Mesenchymal stem cell (in vitro differentiated cells and primary cell): ENCODE measurements at regions not wholly inside any gene's neighbourhood (a gene's known extent, or its start where the extent isn't known, plus 50 kb on each side); places are given as distances from the start of the nearest gene placed in this dataset.
A peak's percentile ranks its signal among the peaks of the same experiment; 100 is the strongest.
"Not testable (repeated sequence)": the region's sequence is repeated elsewhere in the genome, so short reads cannot be mapped to it uniquely, and the experiment has no call there.

Experiments
- DNase-seq: peaks from one replicate; pipeline ENCODE4 v3.0.0-alpha.2; 2013
- H2AFZ ChIP-seq: one replicate; pipeline ENCODE4 v1.6.1; 2013; ENCODE audit warnings: low read depth, mild to moderate bottlenecking, control low read depth, inconsistent platforms, low read length, moderate library complexity
- H2AK5ac ChIP-seq: 2 replicates; pipeline ENCODE4 v1.6.1; 2013; ENCODE audit warnings: low read length, moderate library complexity, mild to moderate bottlenecking, inconsistent platforms; ENCODE audit not compliant: severe bottlenecking
- H2BK120ac ChIP-seq: one replicate; pipeline ENCODE4 v1.6.1; 2013; ENCODE audit warnings: low read depth, mild to moderate bottlenecking, inconsistent platforms, low read length, moderate library complexity
- H2BK12ac ChIP-seq, 2 experiments: one replicate each; pipeline ENCODE4 v1.6.1; 2013; ENCODE audit warnings: inconsistent platforms in 2 of 2, low read length in 2 of 2, mild to moderate bottlenecking in 2 of 2, moderate library complexity in 2 of 2, control low read depth in 1 of 2
- H2BK15ac ChIP-seq: one replicate; pipeline ENCODE4 v1.6.1; 2013; ENCODE audit warnings: mild to moderate bottlenecking, low read depth, inconsistent platforms; ENCODE audit not compliant: poor library complexity, severe bottlenecking
- H2BK5ac ChIP-seq: 2 replicates; pipeline ENCODE4 v1.6.1; 2013; ENCODE audit warnings: low read depth, mild to moderate bottlenecking, low read length, control low read depth, inconsistent platforms; ENCODE audit not compliant: poor library complexity, severe bottlenecking
- H3K14ac ChIP-seq, 2 experiments: one replicate each; pipeline ENCODE4 v1.6.1; 2013; ENCODE audit warnings: inconsistent platforms in 2 of 2, low read length in 2 of 2, control low read depth in 1 of 2, mild to moderate bottlenecking in 1 of 2, moderate library complexity in 1 of 2
- H3K18ac ChIP-seq, 2 experiments: one replicate each; pipeline ENCODE4 v1.6.1; 2013; ENCODE audit warnings: inconsistent platforms in 2 of 2, low read length in 2 of 2, control low read depth in 1 of 2, low read depth in 1 of 2, mild to moderate bottlenecking in 1 of 2
- H3K23ac ChIP-seq, 2 experiments: one replicate each; pipeline ENCODE4 v1.6.1; 2013; ENCODE audit warnings: inconsistent platforms in 2 of 2, low read length in 2 of 2, mild to moderate bottlenecking in 2 of 2, moderate library complexity in 2 of 2, control low read depth in 1 of 2
- H3K27ac ChIP-seq: 2 replicates; pipeline ENCODE4 v1.5.1; 2013; ENCODE audit warnings: mild to moderate bottlenecking, moderate library complexity, low read length, control low read depth, inconsistent platforms; ENCODE audit not compliant: poor library complexity, severe bottlenecking
- H3K27me3 ChIP-seq, 2 experiments: 2 replicates each; pipeline versions ENCODE4 v1.6.1 to v1.7.0; 2013; ENCODE audit warnings: low read length in 2 of 2, mild to moderate bottlenecking in 2 of 2, moderate library complexity in 2 of 2, control low read depth in 1 of 2, inconsistent platforms in 1 of 2; ENCODE audit not compliant: control insufficient read depth in 1 of 2, insufficient read depth in 1 of 2
- H3K36me3 ChIP-seq, 2 experiments: 2 replicates each; pipeline versions ENCODE4 v1.6.1 to v1.7.0; 2013; ENCODE audit warnings: low read length in 2 of 2, control low read depth in 1 of 2, inconsistent platforms in 1 of 2, low read depth in 1 of 2, mild to moderate bottlenecking in 1 of 2; ENCODE audit not compliant: insufficient read depth in 2 of 2, control insufficient read depth in 1 of 2
- H3K4ac ChIP-seq, 2 experiments: one replicate each; pipeline ENCODE4 v1.6.1; 2013; ENCODE audit warnings: inconsistent platforms in 2 of 2, low read length in 2 of 2, mild to moderate bottlenecking in 2 of 2, moderate library complexity in 2 of 2, control low read depth in 1 of 2, low read depth in 1 of 2
- H3K4me1 ChIP-seq: 2 replicates; pipeline ENCODE4 v1.6.1; 2013; ENCODE audit warnings: low read depth, low read length, control low read depth; ENCODE audit not compliant: control insufficient read depth, insufficient read depth
- H3K4me2 ChIP-seq: 2 replicates; pipeline ENCODE4 v1.6.1; 2013; ENCODE audit warnings: low read length, mild to moderate bottlenecking, inconsistent platforms; ENCODE audit not compliant: poor library complexity, severe bottlenecking
- H3K4me3 ChIP-seq, 2 experiments: 2 replicates each; pipeline versions ENCODE4 v1.5.1 to v1.7.0; 2013; ENCODE audit warnings: low read length in 2 of 2, mild to moderate bottlenecking in 2 of 2, control low read depth in 1 of 2, low read depth in 1 of 2; ENCODE audit not compliant: insufficient read depth in 1 of 2
- H3K79me1 ChIP-seq: replicated peaks from 2 replicates; pipeline ENCODE4 v1.6.1; 2013; ENCODE audit warnings: mild to moderate bottlenecking, control low read depth, low read length, inconsistent platforms; ENCODE audit not compliant: poor library complexity, severe bottlenecking
- H3K9ac ChIP-seq: 2 replicates; pipeline ENCODE4 v1.7.0; 2013; ENCODE audit warnings: mild to moderate bottlenecking, low read length, moderate library complexity
- H3K9me3 ChIP-seq: 2 replicates; pipeline ENCODE4 v1.7.0; 2013; ENCODE audit warnings: mild to moderate bottlenecking, low read length; ENCODE audit not compliant: control insufficient read depth
- H4K8ac ChIP-seq: one replicate; pipeline ENCODE4 v1.6.1; 2013; ENCODE audit warnings: inconsistent platforms, mild to moderate bottlenecking, low read length, moderate library complexity
- H4K91ac ChIP-seq: one replicate; pipeline ENCODE4 v1.6.1; 2013; ENCODE audit warnings: mild to moderate bottlenecking, low read length, inconsistent platforms
- WGBS: methylation state at CpG from one replicate; pipeline ENCODE4 v1.1.7; 2013; ENCODE audit warnings: mixed read lengths; 5-methylcytosine and 5-hydroxymethylcytosine counted together

GRCh38 chr10:114716811-114717404, 58.8 kb upstream of the ABLIM1 start:
- H3K14ac ChIP-seq = no peak overlapping the region
- H3K27me3 ChIP-seq = no peaks in the 10 kb centered on the region
- no peak overlapping the region for H4K8ac ChIP-seq
- H2BK120ac ChIP-seq = no peak overlapping the region
- H3K4ac ChIP-seq = no peak overlapping the region
- peaks cover 5% of the 10 kb centered on the region for H3K4me1 ChIP-seq
- H3K18ac ChIP-seq = no peak overlapping the region
- H2BK5ac ChIP-seq = no peak overlapping the region
- no peak overlapping the region for H2BK12ac ChIP-seq
- WGBS = no CpG with 5 or more reads among the region's 2 CpGs
- no peak overlapping the region for H3K4me3 ChIP-seq
- no peak overlapping the region for H4K91ac ChIP-seq
- no peaks in the 10 kb centered on the region for H3K36me3 ChIP-seq
- H2BK15ac ChIP-seq = no peak overlapping the region
- DNase-seq = no peak
- no peak overlapping the region for H2AK5ac ChIP-seq
- H3K4me2 ChIP-seq = no peak overlapping the region
- H2AFZ ChIP-seq = no peak overlapping the region
- H3K27ac ChIP-seq = no peak overlapping the region
- H3K79me1 ChIP-seq = peaks cover 11% of the 10 kb centered on the region
- H3K9ac ChIP-seq = no peak overlapping the region
- H3K23ac ChIP-seq = no peak overlapping the region
- H3K9me3 ChIP-seq = no peaks in the 10 kb centered on the region

- not testable (repeated sequence) for H3K18ac ChIP-seq, H3K27ac ChIP-seq, H2AFZ ChIP-seq, H3K27me3 ChIP-seq, H4K8ac ChIP-seq, DNase-seq, H2AK5ac ChIP-seq, H4K91ac ChIP-seq, H3K4me2 ChIP-seq, H3K23ac ChIP-seq, H2BK120ac ChIP-seq, H2BK12ac ChIP-seq, H2BK5ac ChIP-seq, H3K4me3 ChIP-seq, H3K4me1 ChIP-seq, H3K14ac ChIP-seq, H3K36me3 ChIP-seq, H3K9me3 ChIP-seq, H2BK15ac ChIP-seq, H3K4ac ChIP-seq, H3K9ac ChIP-seq
- peaks cover 11% of the 10 kb centered on the region for H3K79me1 ChIP-seq
Measured at GRCh38 chr10:114717881-114718280, 59.8 kb upstream of the ABLIM1 start.

- no peak overlapping the region for H2BK5ac ChIP-seq
- no peaks in the 10 kb centered on the region for H3K36me3 ChIP-seq
- H3K4me3 ChIP-seq = no peak overlapping the region
- no peak overlapping the region for H3K18ac ChIP-seq
- H3K9ac ChIP-seq = no peak overlapping the region
- no peak overlapping the region for H4K91ac ChIP-seq
- no peak overlapping the region for H4K8ac ChIP-seq
- H2BK12ac ChIP-seq = no peak overlapping the region
- H3K23ac ChIP-seq = no peak overlapping the region
- WGBS = 81% methylated on average over 2 of the region's 3 CpGs
- H2AK5ac ChIP-seq = no peak overlapping the region
- H3K27ac ChIP-seq = no peak overlapping the region
- H3K79me1 ChIP-seq = peaks cover 14% of the 10 kb centered on the region
- no peak for DNase-seq
- H3K4me2 ChIP-seq = no peak overlapping the region
- H3K4ac ChIP-seq = no peak overlapping the region
- H3K14ac ChIP-seq = no peak overlapping the region
- H3K27me3 ChIP-seq = no peaks in the 10 kb centered on the region
- no peak overlapping the region for H2BK120ac ChIP-seq
- H3K4me1 ChIP-seq = peaks cover 5% of the 10 kb centered on the region
- no peak overlapping the region for H2AFZ ChIP-seq
- no peaks in the 10 kb centered on the region for H3K9me3 ChIP-seq
- no peak overlapping the region for H2BK15ac ChIP-seq
Measured at GRCh38 chr10:114718374-114718773, 60.3 kb upstream of the ABLIM1 start.

- Histone ChIP-seq H2BK5ac (no peak overlapping the region), H3K27me3 (no peaks in the 10 kb centered on the region), H3K36me3 (no peaks in the 10 kb centered on the region), H3K9ac (no peak overlapping the region), H2BK12ac (no peak overlapping the region), H2AFZ (no peak overlapping the region), H3K4me1 (peaks cover 3% of the 10 kb centered on the region), H3K27ac (no peak overlapping the region), H3K18ac (no peak overlapping the region), H2BK15ac (no peak overlapping the region), H4K8ac (no peak overlapping the region), H4K91ac (no peak overlapping the region), H2AK5ac (peak overlapping the region; percentile 16), H3K4me2 (no peak overlapping the region), H2BK120ac (no peak overlapping the region), H3K4me3 (no peak overlapping the region), H3K23ac (no peak overlapping the region), H3K9me3 (no peaks in the 10 kb centered on the region), H3K79me1 (peaks cover 15% of the 10 kb centered on the region), H3K4ac (no peak overlapping the region), H3K14ac (no peak overlapping the region)
- 87% methylated on average over 2 of the region's 3 CpGs for WGBS
- DNase-seq = no peak
Measured at GRCh38 chr10:114719311-114719710, 61.2 kb upstream of the ABLIM1 start.
